Mucosa of rectum (tissue), 2 donors: ENCODE measurements at regions not wholly inside any gene's neighbourhood (a gene's known extent, or its start where the extent isn't known, plus 50 kb on each side); places are given as distances from the start of the nearest gene placed in this dataset.

Source experiments
- H3K27ac ChIP-seq, 2 donors: one replicate each; pipeline ENCODE4 v1.7.0; 2013; ENCODE audit warnings: inconsistent platforms in 2 of 2, low read depth in 2 of 2, low read length in 2 of 2
- H3K27me3 ChIP-seq, 2 donors: one replicate each; pipeline ENCODE4 v1.7.0; 2013; ENCODE audit warnings: low read length in 2 of 2; ENCODE audit not compliant: control insufficient read depth in 2 of 2, insufficient read depth in 2 of 2
- H3K36me3 ChIP-seq, 2 donors: one replicate each; pipeline ENCODE4 v1.7.0; 2013; ENCODE audit warnings: low read length in 2 of 2; ENCODE audit not compliant: control insufficient read depth in 2 of 2, insufficient read depth in 2 of 2
- H3K4me1 ChIP-seq, 2 donors: one replicate each; pipeline ENCODE4 v1.7.0; 2013; ENCODE audit warnings: low read length in 2 of 2, mild to moderate bottlenecking in 1 of 2; ENCODE audit not compliant: control insufficient read depth in 2 of 2, insufficient read depth in 2 of 2
- H3K4me3 ChIP-seq, 2 donors: one replicate each; pipeline ENCODE4 v1.7.0; 2013; ENCODE audit warnings: low read length in 2 of 2
- H3K9ac ChIP-seq, 2 donors: one replicate each; pipeline ENCODE4 v1.7.0; 2013; ENCODE audit warnings: low read length in 2 of 2, low read depth in 1 of 2, mild to moderate bottlenecking in 1 of 2
- H3K9me3 ChIP-seq, 2 donors: one replicate each; pipeline ENCODE4 v1.7.0; 2013; ENCODE audit warnings: low read length in 2 of 2; ENCODE audit not compliant: control insufficient read depth in 2 of 2
- donor health status: healthy.
- donor health status: Normal muscosa, but diverticular disease.

DNA sequence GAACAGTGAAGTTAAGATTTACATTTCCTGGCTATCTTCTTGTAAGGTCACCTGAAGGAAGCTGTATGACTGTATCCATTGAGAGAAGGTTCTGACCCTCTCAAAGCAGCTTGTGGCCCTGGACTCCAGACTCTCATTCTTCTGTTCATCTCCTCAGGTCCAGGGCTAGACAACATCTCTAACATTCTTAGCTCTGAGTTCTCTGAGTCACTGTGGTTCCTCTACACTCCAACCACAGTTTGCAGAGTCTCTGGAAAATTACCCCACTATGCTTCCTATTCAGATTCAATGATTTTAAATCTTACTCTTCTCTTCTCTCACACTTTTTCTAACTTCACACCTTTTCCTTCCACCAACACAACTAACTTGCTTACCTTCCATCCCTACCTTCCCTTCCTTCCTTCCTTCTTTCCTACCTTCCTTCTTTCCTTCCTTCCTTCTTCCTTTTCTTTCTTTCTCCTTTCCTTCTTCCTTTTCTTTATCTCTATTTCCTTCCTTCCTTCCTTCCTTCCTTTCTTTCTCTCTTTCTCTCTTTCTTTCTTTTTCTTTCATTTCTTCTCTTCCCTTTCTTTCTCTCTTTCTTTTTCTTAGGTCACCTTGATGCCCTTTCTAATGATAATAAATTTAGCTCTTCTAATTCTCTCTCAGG is 824.3 kb upstream of the ZEB2 start:
- Histone ChIP-seq H3K27me3 (no peaks in the 10 kb centered on the region), H3K4me1 (no peaks in the 10 kb centered on the region), H3K36me3 (no peaks in the 10 kb centered on the region), H3K9me3 (no peaks in the 10 kb centered on the region), H3K27ac (no peak overlapping the region), H3K4me3 (no peak overlapping the region), H3K9ac (no peak overlapping the region)

DNA sequence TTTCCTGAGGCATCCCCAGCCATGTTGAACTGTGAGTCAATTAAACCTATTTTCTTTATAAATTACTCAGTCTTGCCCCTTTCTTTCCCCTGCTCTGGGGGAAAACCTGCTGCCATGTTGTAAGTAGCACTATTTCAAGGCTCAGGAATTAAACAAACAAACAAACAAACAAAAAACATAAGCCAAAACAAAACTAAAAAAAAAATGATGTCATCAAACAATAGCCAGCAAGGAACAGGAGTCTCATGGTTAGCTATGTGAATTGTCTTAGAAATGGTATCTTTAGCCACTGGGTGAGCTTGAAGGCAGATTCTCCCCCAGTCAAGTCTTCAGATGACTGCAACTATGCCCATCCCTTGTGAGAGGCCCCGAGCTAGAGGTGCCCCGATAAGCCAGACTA is 823.4 kb upstream of the ZEB2 start:
- Histone ChIP-seq H3K4me1 (no peaks in the 10 kb centered on the region), H3K4me3 (no peak overlapping the region), H3K36me3 (no peaks in the 10 kb centered on the region), H3K9me3 (no peaks in the 10 kb centered on the region), H3K27ac (no peak overlapping the region), H3K9ac (no peak overlapping the region), H3K27me3 (no peaks in the 10 kb centered on the region)

- no peaks in the 10 kb centered on the region for H3K4me1 ChIP-seq
- H3K36me3 ChIP-seq: no peaks in the 10 kb centered on the region
- no peak overlapping the region for H3K27ac ChIP-seq
- H3K9ac ChIP-seq: no peak overlapping the region
- no peak overlapping the region for H3K4me3 ChIP-seq
- H3K27me3 ChIP-seq: no peaks in the 10 kb centered on the region
- H3K9me3 ChIP-seq: no peaks in the 10 kb centered on the region
Measured at GRCh38 chr2:145341536-145341935, 821.6 kb upstream of the ZEB2 start.

DNA sequence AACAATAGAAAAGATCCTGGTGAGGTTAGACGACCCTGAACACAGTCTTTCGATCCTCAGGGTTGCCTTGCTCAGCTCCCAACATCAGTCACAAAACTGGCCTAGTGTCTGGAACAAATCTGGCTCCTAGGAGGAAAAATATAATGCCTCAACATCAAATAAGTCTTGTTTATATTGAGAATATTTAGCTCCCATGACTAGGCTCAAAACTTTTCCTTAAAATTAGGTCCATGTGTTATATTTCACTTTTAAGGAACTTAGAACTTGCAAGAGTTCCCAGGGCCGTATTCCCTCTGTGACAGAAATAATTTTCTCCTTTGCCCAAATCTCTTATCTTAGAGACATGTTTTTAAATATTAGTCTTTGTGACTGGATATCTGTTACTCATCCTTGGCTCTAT is 819.7 kb upstream of the ZEB2 start:
- H3K9ac ChIP-seq: no peak overlapping the region
- no peaks in the 10 kb centered on the region for H3K4me1 ChIP-seq
- H3K27ac ChIP-seq: no peak overlapping the region
- no peaks in the 10 kb centered on the region for H3K9me3 ChIP-seq
- no peaks in the 10 kb centered on the region for H3K36me3 ChIP-seq
- no peak overlapping the region for H3K4me3 ChIP-seq
- no peaks in the 10 kb centered on the region for H3K27me3 ChIP-seq

DNA sequence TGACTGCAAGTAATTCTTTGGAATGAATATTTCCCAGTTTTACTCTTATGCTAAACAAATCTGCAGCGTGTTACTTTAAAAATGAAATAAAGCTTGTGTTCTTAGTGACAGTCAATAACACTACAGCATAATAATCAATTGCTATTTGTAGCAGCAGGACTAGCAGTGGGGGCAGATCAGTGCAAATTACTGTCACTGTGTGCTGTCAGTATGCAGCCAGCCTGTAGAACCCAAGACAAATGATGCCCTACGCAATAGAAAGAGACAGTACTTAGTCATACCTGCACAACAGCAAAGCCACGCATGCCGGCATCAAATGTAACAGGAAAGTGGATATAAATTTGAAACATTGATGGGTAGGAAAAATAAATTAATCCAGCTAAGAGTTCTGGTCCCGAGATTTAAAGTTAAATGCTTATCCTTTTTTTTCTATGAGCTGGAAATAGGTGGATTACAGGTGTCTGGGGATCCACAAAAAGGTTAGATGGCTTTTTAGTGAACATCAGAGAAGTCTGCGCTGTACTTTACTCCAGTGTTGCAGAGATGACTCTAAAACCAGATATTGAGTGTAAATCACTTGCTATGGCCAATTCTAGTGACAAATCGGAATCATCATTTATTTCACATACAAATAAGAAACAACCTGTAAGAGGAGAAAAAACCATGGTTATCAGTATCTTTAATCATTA is 812.4 kb upstream of the ZEB2 start:
- no peak overlapping the region for H3K4me3 ChIP-seq
- no peaks in the 10 kb centered on the region for H3K27me3 ChIP-seq
- no peaks in the 10 kb centered on the region for H3K9me3 ChIP-seq
- H3K27ac ChIP-seq: no peak overlapping the region
- H3K36me3 ChIP-seq: no peaks in the 10 kb centered on the region
- no peaks in the 10 kb centered on the region for H3K4me1 ChIP-seq
- no peak overlapping the region for H3K9ac ChIP-seq

- no peaks in the 10 kb centered on the region for H3K36me3 ChIP-seq
- no peaks in the 10 kb centered on the region for H3K4me1 ChIP-seq
- H3K27ac ChIP-seq: no peak overlapping the region
- no peak overlapping the region for H3K9ac ChIP-seq
- no peak overlapping the region for H3K4me3 ChIP-seq
- no peaks in the 10 kb centered on the region for H3K27me3 ChIP-seq
- H3K9me3 ChIP-seq: no peaks in the 10 kb centered on the region
Measured at GRCh38 chr2:145329971-145330370, 810.1 kb upstream of the ZEB2 start.

- no peak overlapping the region for H3K9ac ChIP-seq
- no peaks in the 10 kb centered on the region for H3K27me3 ChIP-seq
- no peaks in the 10 kb centered on the region for H3K9me3 ChIP-seq
- H3K4me3 ChIP-seq: no peak overlapping the region
- H3K36me3 ChIP-seq: no peaks in the 10 kb centered on the region
- H3K27ac ChIP-seq: no peak overlapping the region
- no peaks in the 10 kb centered on the region for H3K4me1 ChIP-seq
Measured at GRCh38 chr2:145325485-145325884, 805.6 kb upstream of the ZEB2 start.

- no peak overlapping the region for H3K9ac ChIP-seq
- no peaks in the 10 kb centered on the region for H3K27me3 ChIP-seq
- H3K36me3 ChIP-seq: no peaks in the 10 kb centered on the region
- H3K4me3 ChIP-seq: no peak overlapping the region
- no peak overlapping the region for H3K27ac ChIP-seq
- no peaks in the 10 kb centered on the region for H3K9me3 ChIP-seq
- H3K4me1 ChIP-seq: no peaks in the 10 kb centered on the region
Measured at GRCh38 chr2:145324748-145325147, 804.8 kb upstream of the ZEB2 start.

- Histone ChIP-seq H3K9me3 (no peaks in the 10 kb centered on the region), H3K9ac (no peak overlapping the region), H3K27ac (no peak overlapping the region), H3K27me3 (no peaks in the 10 kb centered on the region), H3K36me3 (no peaks in the 10 kb centered on the region), H3K4me3 (no peak overlapping the region), H3K4me1 (no peaks in the 10 kb centered on the region)
Measured at GRCh38 chr2:145323512-145323911, 803.6 kb upstream of the ZEB2 start.

DNA sequence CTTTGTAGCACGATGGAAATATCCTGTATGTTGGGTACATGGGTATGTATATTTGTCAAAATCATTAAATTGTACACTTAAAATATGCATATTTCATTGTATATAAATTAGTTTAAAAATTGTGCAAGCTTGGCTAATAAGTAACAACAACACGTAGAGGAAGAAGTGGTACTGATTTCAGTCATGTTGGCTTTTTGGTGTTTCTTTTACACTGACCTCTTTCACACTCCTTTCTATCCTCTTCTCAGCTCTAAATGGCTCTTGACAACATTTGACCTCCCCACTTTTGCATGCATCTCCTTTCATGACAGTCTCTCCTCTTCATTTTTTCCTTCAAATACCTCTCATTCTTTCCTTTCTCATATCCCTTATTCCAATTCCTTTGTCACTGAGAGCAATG is 801.4 kb upstream of the ZEB2 start:
- Histone ChIP-seq H3K4me1 (no peaks in the 10 kb centered on the region), H3K27me3 (no peaks in the 10 kb centered on the region), H3K4me3 (no peak overlapping the region), H3K36me3 (no peaks in the 10 kb centered on the region), H3K9me3 (no peaks in the 10 kb centered on the region), H3K27ac (no peak overlapping the region), H3K9ac (no peak overlapping the region)
